IPS-NIHi7 (cell line): ENCODE measurements at regions not wholly inside any gene's neighbourhood (a gene's known extent, or its start where the extent isn't known, plus 50 kb on each side); places are given as distances from the start of the nearest gene placed in this dataset.
"Not testable (repeated sequence)": the region's sequence is repeated elsewhere in the genome, so short reads cannot be mapped to it uniquely, and the experiment has no call there.

Source experiments
- DNase-seq: peaks from one replicate; pipeline ENCODE4 v3.0.0; 2012; ENCODE audit warnings: mixed read lengths; ENCODE audit errors: extremely low spot score

- DNase-seq = no peak
Measured at GRCh38 chr7:34332006-34332405, 326.0 kb upstream of the NPSR1 start.

DNA sequence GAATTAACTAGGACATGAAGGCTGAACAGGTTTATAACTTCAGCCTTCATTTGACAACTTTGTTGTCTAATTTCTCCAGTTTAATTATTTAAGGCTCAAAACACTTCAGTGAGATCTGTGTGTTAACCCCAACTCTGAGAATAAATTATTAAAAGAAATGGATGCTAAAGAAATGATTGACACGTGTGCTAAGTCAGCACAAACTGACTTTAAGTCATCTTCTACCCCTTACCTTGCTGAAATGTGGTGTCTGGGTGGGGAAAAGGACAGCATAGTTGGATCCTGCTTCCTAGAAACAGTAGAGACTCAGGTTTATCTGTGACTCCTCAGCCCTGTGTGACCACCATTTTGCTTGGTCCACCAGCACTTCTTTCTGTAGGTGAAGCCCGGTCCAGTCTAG lies 324.8 kb upstream of the NPSR1 start:
- no peak for DNase-seq

DNA sequence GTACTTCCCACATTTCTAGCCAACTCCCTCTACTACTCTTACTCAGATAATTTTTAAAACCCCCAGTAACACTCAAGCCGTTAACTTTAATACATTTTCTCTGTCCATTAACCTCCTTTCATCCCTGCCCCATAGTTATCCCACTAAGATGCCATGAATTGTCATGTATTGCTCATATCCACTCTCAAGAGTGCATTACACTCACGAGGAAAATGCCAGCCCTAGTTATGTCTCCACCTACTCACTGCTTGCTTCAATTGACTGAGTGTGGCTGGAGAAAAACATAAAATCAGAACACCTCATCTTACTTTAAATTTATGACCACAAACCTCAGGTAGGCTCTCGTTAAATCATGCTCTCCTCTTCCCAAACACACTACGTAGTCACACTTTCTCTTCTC lies 324.1 kb upstream of the NPSR1 start:
- DNase-seq = no peak

DNA sequence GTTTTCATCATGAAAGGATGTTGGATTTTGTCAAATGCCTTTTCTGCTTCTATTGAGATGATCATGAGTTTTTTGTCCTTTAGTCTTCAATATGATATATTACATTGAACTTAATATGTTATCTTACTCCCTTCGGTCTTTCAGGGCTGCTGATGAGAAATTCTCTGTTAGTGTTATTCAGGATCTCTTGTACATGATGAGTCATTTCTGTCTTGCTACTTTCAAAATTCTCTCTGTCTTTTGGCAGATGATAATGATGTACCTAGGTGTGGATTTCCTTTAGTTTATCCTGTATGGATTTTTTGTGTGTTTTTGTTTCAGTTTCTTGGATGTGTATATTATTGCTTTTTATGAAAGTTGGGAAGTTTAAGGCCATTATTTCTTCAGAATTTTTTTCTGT lies 320.9 kb upstream of the NPSR1 start:
- DNase-seq = no peak

GRCh38 chr7:34338961-34339526 lies 319.0 kb upstream of the NPSR1 start:
- DNase-seq = no peak

GRCh38 chr7:34341326-34341725 lies 316.7 kb upstream of the NPSR1 start:
- no peak for DNase-seq

GRCh38 chr7:34342387-34342786 lies 315.6 kb upstream of the NPSR1 start:
- no peak for DNase-seq

DNA sequence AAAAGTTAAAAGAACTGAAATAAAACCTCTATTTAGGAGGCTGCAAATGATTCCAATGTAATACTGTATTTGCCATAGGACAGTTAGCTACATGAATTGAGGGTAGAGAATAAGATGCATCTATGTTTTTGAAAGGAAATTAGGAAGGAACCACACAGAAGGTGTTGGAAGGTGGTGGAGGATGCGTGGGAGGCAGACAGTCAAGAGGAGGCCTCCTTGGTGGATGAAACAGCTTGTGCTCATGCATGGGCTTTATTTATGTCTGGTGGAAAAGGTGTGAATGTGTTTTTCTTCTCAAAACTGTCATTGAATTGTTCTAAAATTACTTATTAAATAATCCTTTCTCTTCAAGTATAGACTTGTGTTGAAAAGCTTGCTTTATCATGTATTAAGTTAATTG lies 314.4 kb upstream of the NPSR1 start:
- DNase-seq = no peak

- no peak for DNase-seq
Measured at GRCh38 chr7:34354011-34354410, 304.0 kb upstream of the NPSR1 start.

- DNase-seq = no peak
Measured at GRCh38 chr7:34354899-34355298, 303.1 kb upstream of the NPSR1 start.

- no peak for DNase-seq
Measured at GRCh38 chr7:34357068-34357467, 300.9 kb upstream of the NPSR1 start.

DNA sequence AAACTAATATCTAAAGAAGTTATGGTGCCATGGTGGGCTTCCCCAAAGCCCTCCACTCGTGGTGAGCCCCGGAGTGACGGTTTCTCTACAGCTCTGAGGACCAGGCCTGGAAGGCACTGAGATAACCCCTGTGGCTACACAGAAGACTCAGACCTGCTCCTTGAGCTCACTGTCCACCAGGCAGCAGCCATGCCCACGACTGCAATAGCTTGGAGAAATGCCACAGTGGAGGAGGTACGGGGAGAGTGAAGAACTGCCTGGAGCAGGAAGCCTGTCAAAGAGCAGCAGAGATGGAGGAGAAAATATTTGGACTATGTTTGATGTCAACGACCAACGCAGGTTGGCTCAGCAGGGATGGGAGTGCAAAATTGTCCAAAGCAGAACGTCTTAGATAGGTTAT lies 300.1 kb upstream of the NPSR1 start:
- DNase-seq = no peak

GRCh38 chr7:34358578-34358977 lies 299.4 kb upstream of the NPSR1 start:
- DNase-seq = not testable (repeated sequence)

GRCh38 chr7:34361663-34362250 lies 296.3 kb upstream of the NPSR1 start:
- DNase-seq = no peak

GRCh38 chr7:34362621-34363020 lies 295.4 kb upstream of the NPSR1 start:
- DNase-seq = no peak

GRCh38 chr7:34364130-34364529 lies 293.9 kb upstream of the NPSR1 start:
- DNase-seq = no peak

GRCh38 chr7:34365011-34365410 lies 293.0 kb upstream of the NPSR1 start:
- DNase-seq = no peak

DNA sequence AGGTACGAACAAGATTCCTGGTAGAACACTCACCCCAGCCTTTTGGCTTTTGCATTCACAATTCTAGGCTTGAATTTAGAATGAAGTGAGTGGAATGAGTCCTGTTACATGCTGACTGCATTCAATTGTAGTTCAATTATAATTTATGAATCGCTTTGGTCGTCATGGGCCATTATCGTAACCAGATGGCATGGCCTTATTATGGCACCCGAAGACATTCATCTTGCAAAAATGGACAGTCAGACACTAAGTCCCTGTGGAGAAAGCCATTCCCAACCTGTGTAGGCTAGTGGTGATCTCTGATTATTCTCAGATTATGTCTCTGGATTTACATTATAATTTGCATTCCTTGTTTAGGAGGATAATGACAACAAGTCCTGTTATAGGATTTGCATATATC lies 292.4 kb upstream of the NPSR1 start:
- no peak for DNase-seq

GRCh38 chr7:34371922-34372321 lies 286.1 kb upstream of the NPSR1 start:
- no peak for DNase-seq

- no peak for DNase-seq
Measured at GRCh38 chr7:34373940-34374339, 284.1 kb upstream of the NPSR1 start.

GRCh38 chr7:34382166-34382893 lies 275.7 kb upstream of the NPSR1 start:
- no peak for DNase-seq

DNA sequence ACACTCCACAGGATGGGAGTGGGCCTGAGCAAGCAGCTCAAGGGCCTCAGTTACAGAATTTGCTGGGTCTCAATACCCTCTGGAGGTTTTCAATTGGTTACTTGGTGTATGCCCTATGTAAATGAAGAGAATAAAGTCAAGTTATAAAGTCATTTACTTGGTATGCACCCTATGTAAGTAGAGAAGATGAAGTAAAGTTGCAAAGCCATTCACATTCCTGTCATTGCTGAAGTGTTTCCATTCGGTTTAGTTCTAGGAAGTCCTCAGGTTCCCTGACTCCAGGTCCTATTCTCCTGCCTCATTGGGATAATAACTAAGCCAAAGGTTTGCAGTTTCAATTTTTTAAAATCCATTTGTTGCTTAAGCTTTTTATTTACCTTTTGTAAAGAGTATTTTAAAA lies 272.6 kb upstream of the NPSR1 start:
- DNase-seq = no peak

DNA sequence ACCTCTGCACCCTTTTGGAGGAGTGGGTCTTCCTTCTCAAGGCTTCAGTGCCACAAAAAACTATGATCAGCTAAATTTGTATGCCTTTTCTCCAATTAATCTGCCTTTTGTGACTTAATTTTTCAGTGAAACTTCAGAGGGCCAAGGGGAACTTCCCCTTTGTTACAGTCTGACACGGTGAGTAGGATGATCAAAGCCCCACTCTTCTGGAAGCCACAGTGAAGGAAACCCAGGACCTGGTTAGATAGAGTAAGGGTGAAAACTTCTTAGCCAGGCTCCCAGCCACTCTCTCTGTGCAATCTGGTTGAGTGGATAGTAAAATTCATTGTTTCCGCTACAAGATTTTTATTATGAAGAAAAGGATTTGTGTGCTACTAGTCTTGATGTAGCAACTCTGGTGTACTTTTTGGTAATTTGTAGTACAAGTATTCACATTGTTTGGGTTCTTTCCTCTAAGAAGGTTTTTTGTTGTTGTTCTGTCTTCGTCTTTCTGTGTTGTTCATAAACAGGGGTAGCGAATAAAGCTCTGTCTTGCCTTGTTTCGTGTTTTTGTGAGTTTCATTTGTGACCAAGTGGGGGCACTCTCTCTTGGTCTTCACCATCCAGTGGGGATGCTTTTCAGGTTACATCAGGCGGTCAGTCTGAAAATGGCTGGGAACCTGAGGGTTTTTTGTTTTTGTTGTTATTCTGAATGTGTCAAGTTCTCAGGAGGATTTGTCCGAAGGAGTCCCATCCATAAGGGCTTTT lies 268.5 kb upstream of the NPSR1 start:
- peak; percentile 46 for DNase-seq
